DOHH2 (cell line): ENCODE measurements at regions not wholly inside any gene's neighbourhood (a gene's known extent, or its start where the extent isn't known, plus 50 kb on each side); places are given as distances from the start of the nearest gene placed in this dataset.

Experiments
- EZH2phosphoT487 ChIP-seq: fragments of 200-600 bp; sonication (generic); IDR thresholded peaks from 2 replicates; pipeline ENCODE4 v1.6.1; 2017; ENCODE audit warnings: borderline replicate concordance, mild to moderate bottlenecking, antibody characterized with exemption, low read length, moderate library complexity, mixed read lengths
- TF ChIP-seq, protein P1 (sequence below): fragments of 200-600 bp; sonication (generic); IDR thresholded peaks from one replicate; pipeline ENCODE4 v1.5.1; 2014; ENCODE audit warnings: antibody characterized with exemption, mild to moderate bottlenecking, low read depth, low read length; ENCODE audit not compliant: poor library complexity, severe bottlenecking

DNA sequence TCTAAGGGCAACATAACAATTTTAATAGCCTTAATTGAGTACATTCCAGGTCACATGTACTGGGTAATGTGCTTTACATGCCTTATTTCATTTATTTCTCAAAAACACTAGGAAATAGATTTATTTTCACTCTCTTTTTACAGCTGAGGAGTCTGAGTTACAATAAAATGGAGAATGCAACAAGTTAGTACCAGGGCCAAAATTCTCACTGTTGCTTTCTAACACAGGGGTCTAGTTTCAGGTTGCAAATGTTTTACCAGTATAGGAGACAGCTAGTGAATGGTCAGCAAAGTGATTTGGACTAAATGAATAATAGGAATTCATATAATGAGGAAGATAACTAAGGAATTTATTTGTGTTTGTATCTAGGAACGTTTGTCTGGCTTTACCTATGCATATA, 137.3 kb downstream of the RASSF9 start:
- TF ChIP-seq, protein P1, sequence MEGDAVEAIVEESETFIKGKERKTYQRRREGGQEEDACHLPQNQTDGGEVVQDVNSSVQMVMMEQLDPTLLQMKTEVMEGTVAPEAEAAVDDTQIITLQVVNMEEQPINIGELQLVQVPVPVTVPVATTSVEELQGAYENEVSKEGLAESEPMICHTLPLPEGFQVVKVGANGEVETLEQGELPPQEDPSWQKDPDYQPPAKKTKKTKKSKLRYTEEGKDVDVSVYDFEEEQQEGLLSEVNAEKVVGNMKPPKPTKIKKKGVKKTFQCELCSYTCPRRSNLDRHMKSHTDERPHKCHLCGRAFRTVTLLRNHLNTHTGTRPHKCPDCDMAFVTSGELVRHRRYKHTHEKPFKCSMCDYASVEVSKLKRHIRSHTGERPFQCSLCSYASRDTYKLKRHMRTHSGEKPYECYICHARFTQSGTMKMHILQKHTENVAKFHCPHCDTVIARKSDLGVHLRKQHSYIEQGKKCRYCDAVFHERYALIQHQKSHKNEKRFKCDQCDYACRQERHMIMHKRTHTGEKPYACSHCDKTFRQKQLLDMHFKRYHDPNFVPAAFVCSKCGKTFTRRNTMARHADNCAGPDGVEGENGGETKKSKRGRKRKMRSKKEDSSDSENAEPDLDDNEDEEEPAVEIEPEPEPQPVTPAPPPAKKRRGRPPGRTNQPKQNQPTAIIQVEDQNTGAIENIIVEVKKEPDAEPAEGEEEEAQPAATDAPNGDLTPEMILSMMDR, result no peak
- TF ChIP-seq EZH2phosphoT487, result no peak
